SK-N-SH (cell line): ENCODE measurements at regions not wholly inside any gene's neighbourhood (a gene's known extent, or its start where the extent isn't known, plus 50 kb on each side); places are given as distances from the start of the nearest gene placed in this dataset.

ENCODE experiments used
- CTCF ChIA-PET: fragments of 300-600, 350-600 bp; formaldehyde crosslinking; extraction: SDS; loops from one replicate; lab custom pipeline; 2021; lab: Yijun Ruan, JAX
- POLR2A ChIA-PET: fragments of 350-600 bp; sonication (Branson Sonifier 250); formaldehyde crosslinking; extraction: SDS; loops from one replicate; lab custom pipeline; 2020; ENCODE audit warnings: antibody characterized with exemption, inconsistent platforms; lab: Yijun Ruan, JAX
- DNase-seq: peaks from one replicate; pipeline ENCODE4 v3.0.0; 2012
- H2AFZ ChIP-seq: fragments of 200-600 bp; sonication (generic); 2 replicates; pipeline ENCODE4 v1.8.1; 2016; ENCODE audit warnings: antibody characterized with exemption, mild to moderate bottlenecking, low read depth
- H3F3A ChIP-seq: fragments of 200-600 bp; sonication (generic); replicated peaks from 2 replicates; pipeline ENCODE3; 2016; ENCODE audit warnings: antibody characterized with exemption, mild to moderate bottlenecking; ENCODE audit not compliant: insufficient read depth
- H3K27ac ChIP-seq, 2 experiments: fragments of 200-500 bp in 1 of 2; fragments of 200-600 bp in 1 of 2; sonication (Bioruptor generic) in 1 of 2; sonication (generic), shearing (Covaris generic) in 1 of 2; 2 replicates each; pipeline versions ENCODE4 v1.5.1 to v1.6.1; 2014 to 2016; ENCODE audit warnings: low read depth in 2 of 2, inconsistent platforms in 1 of 2, low read length in 1 of 2, mild to moderate bottlenecking in 1 of 2, mixed read lengths in 1 of 2
- H3K27me3 ChIP-seq: fragments of 200-600 bp; sonication (generic), shearing (Covaris generic); 2 replicates; pipeline ENCODE4 v1.6.1; 2016; ENCODE audit warnings: mixed run types; ENCODE audit not compliant: insufficient read depth
- H3K36me3 ChIP-seq, 2 experiments: fragments of 200-500 bp in 1 of 2; fragments of 200-600 bp in 1 of 2; sonication (Bioruptor generic) in 1 of 2; sonication (generic) in 1 of 2; replicated peaks in 1 of 2; 2 replicates each; pipeline versions ENCODE3 to v1.5.1; 2014 to 2016; ENCODE audit warnings: low read length in 1 of 2, mild to moderate bottlenecking in 1 of 2; ENCODE audit not compliant: insufficient read depth in 2 of 2, control insufficient read depth in 1 of 2
- H3K4me1 ChIP-seq, 2 experiments: fragments of 200-500 bp in 1 of 2; fragments of 200-600 bp in 1 of 2; sonication (Bioruptor generic) in 1 of 2; sonication (generic), shearing (Covaris generic) in 1 of 2; 2 replicates each; pipeline versions ENCODE4 v1.5.1 to v1.6.1; 2014 to 2016; ENCODE audit warnings: low read depth in 1 of 2, low read length in 1 of 2, mixed run types in 1 of 2; ENCODE audit not compliant: insufficient read depth in 2 of 2, control insufficient read depth in 1 of 2
- H3K4me2 ChIP-seq: fragments of 200-600 bp; sonication (generic), shearing (Covaris generic); 2 replicates; pipeline ENCODE4 v1.6.1; 2017; ENCODE audit warnings: mixed run types
- H3K4me3 ChIP-seq, 2 experiments: fragments of 200-500 bp in 1 of 2; fragments of 200-600 bp in 1 of 2; sonication (Bioruptor generic) in 1 of 2; sonication (generic), shearing (Covaris generic) in 1 of 2; 2 replicates each; pipeline versions ENCODE4 v1.5.1 to v1.8.1; 2014 to 2016; ENCODE audit warnings: low read depth in 2 of 2, inconsistent platforms in 1 of 2, low read length in 1 of 2, mild to moderate bottlenecking in 1 of 2, mixed read lengths in 1 of 2, moderate library complexity in 1 of 2
- H3K79me2 ChIP-seq: fragments of 200-600 bp; sonication (generic); 2 replicates; pipeline ENCODE4 v1.8.1; 2017; ENCODE audit warnings: mild to moderate bottlenecking; ENCODE audit not compliant: insufficient read depth
- H3K9ac ChIP-seq: fragments of 200-600 bp; sonication (generic); 2 replicates; pipeline ENCODE4 v1.6.1; 2017; ENCODE audit warnings: mixed run types
- H3K9me2 ChIP-seq: fragments of 200-600 bp; sonication (generic); 2 replicates; pipeline ENCODE4 v1.6.1; 2017; ENCODE audit warnings: mixed run types
- H3K9me3 ChIP-seq: fragments of 200-600 bp; sonication (generic); 2 replicates; pipeline ENCODE4 v1.6.1; 2017; ENCODE audit warnings: mixed run types, mild to moderate bottlenecking, moderate library complexity
- H4K20me1 ChIP-seq: fragments of 200-600 bp; sonication (generic); 2 replicates; pipeline ENCODE4 v1.6.1; 2017; ENCODE audit warnings: mild to moderate bottlenecking, mixed run types; ENCODE audit not compliant: insufficient read depth
- CHD2 ChIP-seq: fragments of 150-350 bp; IDR thresholded peaks from 2 replicates; pipeline ENCODE4 v1.6.1; 2018; ENCODE audit warnings: low read length; ENCODE audit not compliant: partially characterized antibody
- FOXM1 ChIP-seq: IDR thresholded peaks from 2 replicates; pipeline ENCODE4 v1.4.0; 2012; ENCODE audit warnings: low read depth, mild to moderate bottlenecking
- MEF2A ChIP-seq: IDR thresholded peaks from 2 replicates; pipeline ENCODE4 v1.4.0; 2012; ENCODE audit warnings: low read depth, borderline replicate concordance
- MXI1 ChIP-seq: IDR thresholded peaks from 2 replicates; pipeline ENCODE4 v1.6.1; 2012; ENCODE audit warnings: mild to moderate bottlenecking, low read depth, low read length, improper control_type of control experiment
- NFIC ChIP-seq: IDR thresholded peaks from 2 replicates; pipeline ENCODE4 v1.4.0; 2012; ENCODE audit warnings: borderline replicate concordance
- PBX3 ChIP-seq: IDR thresholded peaks from 2 replicates; pipeline ENCODE4; 2012
- POLR2AphosphoS5 ChIP-seq: IDR thresholded peaks from 2 replicates; pipeline ENCODE4 v1.6.1; 2012; ENCODE audit warnings: low read depth, low read length
- RAD21 ChIP-seq: IDR thresholded peaks from 2 replicates; pipeline ENCODE4 v1.6.1; 2012; ENCODE audit warnings: mild to moderate bottlenecking, low read length
- RCOR1 ChIP-seq: fragments of 150-350 bp; IDR thresholded peaks from 2 replicates; pipeline ENCODE4 v1.6.1; 2017; ENCODE audit warnings: antibody characterized with exemption, low read length
- SIN3A ChIP-seq: IDR thresholded peaks from 2 replicates; pipeline ENCODE4 v1.6.1; 2012; ENCODE audit warnings: low read depth, mild to moderate bottlenecking, low read length, moderate library complexity, borderline replicate concordance
- SMC3 ChIP-seq: IDR thresholded peaks from 2 replicates; pipeline ENCODE4 v1.6.1; 2012; ENCODE audit warnings: low read depth, low read length, improper control_type of control experiment
- TAF1 ChIP-seq: IDR thresholded peaks from 2 replicates; pipeline ENCODE4 v1.6.1; 2012; ENCODE audit warnings: low read depth, mild to moderate bottlenecking, low read length, moderate library complexity, borderline replicate concordance
- TEAD4 ChIP-seq: IDR thresholded peaks from 2 replicates; pipeline ENCODE4 v1.4.0; 2012; ENCODE audit warnings: mild to moderate bottlenecking, borderline replicate concordance; ENCODE audit not compliant: insufficient read depth
- USF1 ChIP-seq: IDR thresholded peaks from 2 replicates; pipeline ENCODE4 v1.4.0; 2012; ENCODE audit warnings: low read depth, borderline replicate concordance
- ZBTB33 ChIP-seq: IDR thresholded peaks from 2 replicates; pipeline ENCODE4 v1.4.0; 2012; ENCODE audit warnings: low read depth, borderline replicate concordance
- TF ChIP-seq, protein P1 (sequence below): IDR thresholded peaks from 2 replicates; pipeline ENCODE4 v1.4.0; 2012; ENCODE audit warnings: low read depth
- TF ChIP-seq, protein P2 (sequence below): fragments of 200-600 bp; sonication (generic); IDR thresholded peaks from 2 replicates; pipeline ENCODE4 v1.6.1; 2017; ENCODE audit warnings: antibody characterized with exemption, mild to moderate bottlenecking, moderate library complexity

- no peak overlapping the region for H3K9ac ChIP-seq
- no peaks in the 10 kb centered on the region for H3K9me3 ChIP-seq
- H3K9me2 ChIP-seq: no peaks in the 10 kb centered on the region
- no peak overlapping the region for H2AFZ ChIP-seq
- CTCF ChIA-PET: no interaction called here
- no peaks in the 10 kb centered on the region for H3K79me2 ChIP-seq
- H3K4me1 ChIP-seq: no peaks in the 10 kb centered on the region; a peak in 2 of 4 replicates
- POLR2A ChIA-PET: no interaction called here
- H3F3A ChIP-seq: peaks cover 4% of the 10 kb centered on the region
- no peak overlapping the region for H3K27ac ChIP-seq
- H3K27me3 ChIP-seq: no peaks in the 10 kb centered on the region
- H3K4me3 ChIP-seq: no peak overlapping the region
- no peak for DNase-seq
- H4K20me1 ChIP-seq: no peaks in the 10 kb centered on the region
- H3K36me3 ChIP-seq: no peaks in the 10 kb centered on the region
- TF ChIP-seq RAD21 (no peak), PBX3 (no peak), NFIC (no peak), MXI1 (no peak), TEAD4 (no peak), SMC3 (no peak), SIN3A (no peak), FOXM1 (no peak), CHD2 (no peak), MEF2A (no peak), TAF1 (no peak), POLR2AphosphoS5 (no peak), RCOR1 (no peak), USF1 (no peak), ZBTB33 (no peak)
- TF ChIP-seq, protein P1, sequence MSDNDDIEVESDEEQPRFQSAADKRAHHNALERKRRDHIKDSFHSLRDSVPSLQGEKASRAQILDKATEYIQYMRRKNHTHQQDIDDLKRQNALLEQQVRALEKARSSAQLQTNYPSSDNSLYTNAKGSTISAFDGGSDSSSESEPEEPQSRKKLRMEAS: no peak
- TF ChIP-seq, protein P2, sequence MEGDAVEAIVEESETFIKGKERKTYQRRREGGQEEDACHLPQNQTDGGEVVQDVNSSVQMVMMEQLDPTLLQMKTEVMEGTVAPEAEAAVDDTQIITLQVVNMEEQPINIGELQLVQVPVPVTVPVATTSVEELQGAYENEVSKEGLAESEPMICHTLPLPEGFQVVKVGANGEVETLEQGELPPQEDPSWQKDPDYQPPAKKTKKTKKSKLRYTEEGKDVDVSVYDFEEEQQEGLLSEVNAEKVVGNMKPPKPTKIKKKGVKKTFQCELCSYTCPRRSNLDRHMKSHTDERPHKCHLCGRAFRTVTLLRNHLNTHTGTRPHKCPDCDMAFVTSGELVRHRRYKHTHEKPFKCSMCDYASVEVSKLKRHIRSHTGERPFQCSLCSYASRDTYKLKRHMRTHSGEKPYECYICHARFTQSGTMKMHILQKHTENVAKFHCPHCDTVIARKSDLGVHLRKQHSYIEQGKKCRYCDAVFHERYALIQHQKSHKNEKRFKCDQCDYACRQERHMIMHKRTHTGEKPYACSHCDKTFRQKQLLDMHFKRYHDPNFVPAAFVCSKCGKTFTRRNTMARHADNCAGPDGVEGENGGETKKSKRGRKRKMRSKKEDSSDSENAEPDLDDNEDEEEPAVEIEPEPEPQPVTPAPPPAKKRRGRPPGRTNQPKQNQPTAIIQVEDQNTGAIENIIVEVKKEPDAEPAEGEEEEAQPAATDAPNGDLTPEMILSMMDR: no peak
- no peak overlapping the region for H3K4me2 ChIP-seq
These were observed 442.5 kb downstream of the XPNPEP1 start for GRCh38 chr10:109480836-109481235.
